HUES6 (cell line): ENCODE measurements at regions not wholly inside any gene's neighbourhood (a gene's known extent, or its start where the extent isn't known, plus 50 kb on each side); places are given as distances from the start of the nearest gene placed in this dataset.

Source experiments
- H3K27ac ChIP-seq: 2 replicates; pipeline ENCODE4 v1.7.0; 2013; ENCODE audit warnings: low read depth, mild to moderate bottlenecking, low read length, inconsistent platforms
- H3K27me3 ChIP-seq: 2 replicates; pipeline ENCODE4 v1.6.1; 2013; ENCODE audit warnings: low read length; ENCODE audit not compliant: control insufficient read depth, insufficient read depth
- H3K36me3 ChIP-seq: 2 replicates; pipeline ENCODE4 v1.6.1; 2013; ENCODE audit warnings: low read length; ENCODE audit not compliant: control insufficient read depth, insufficient read depth
- H3K4me1 ChIP-seq: 2 replicates; pipeline ENCODE4 v1.6.1; 2013; ENCODE audit warnings: low read length; ENCODE audit not compliant: control insufficient read depth, insufficient read depth
- H3K4me3 ChIP-seq: 2 replicates; pipeline ENCODE4 v1.5.1; 2013; ENCODE audit warnings: low read depth, low read length
- H3K9ac ChIP-seq: one replicate; pipeline ENCODE4 v1.6.1; 2013; ENCODE audit warnings: mild to moderate bottlenecking, low read length
- H3K9me3 ChIP-seq: 2 replicates; pipeline ENCODE4 v1.6.1; 2013; ENCODE audit warnings: low read depth, low read length; ENCODE audit not compliant: control insufficient read depth, insufficient read depth

DNA sequence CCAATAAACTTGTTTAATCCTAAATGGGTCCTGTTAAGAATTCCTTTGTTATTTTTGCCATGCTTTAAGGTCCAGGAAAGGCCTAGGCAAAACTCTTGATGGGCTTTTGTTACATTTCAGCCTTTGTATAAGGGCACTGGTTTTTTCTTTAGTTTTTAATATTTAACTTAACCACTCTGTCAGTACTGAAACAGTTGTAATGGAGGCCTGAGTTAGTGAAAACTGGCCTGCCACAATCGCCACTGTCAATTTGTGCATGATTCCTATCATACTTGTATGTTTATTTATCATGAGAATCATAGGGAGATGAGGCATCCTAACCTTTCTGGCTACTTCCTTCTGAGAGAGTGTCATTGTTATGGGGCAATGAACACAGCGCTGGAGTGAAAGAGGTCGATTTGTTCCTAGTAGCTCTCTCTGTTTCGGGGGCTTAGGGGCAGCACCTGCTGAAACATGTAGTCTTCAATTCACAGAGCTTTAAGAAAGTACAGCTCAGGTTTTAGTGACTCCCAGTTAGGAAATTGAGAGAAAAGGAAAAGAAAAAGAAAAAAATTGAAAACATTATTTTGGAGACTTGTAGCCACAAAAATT is 393.8 kb upstream of the FSTL5 start:
- H3K9ac ChIP-seq: no peak overlapping the region
- H3K4me3 ChIP-seq: no peak overlapping the region
- H3K36me3 ChIP-seq: no peaks in the 10 kb centered on the region
- no peaks in the 10 kb centered on the region for H3K4me1 ChIP-seq
- H3K9me3 ChIP-seq: no peaks in the 10 kb centered on the region
- H3K27me3 ChIP-seq: no peaks in the 10 kb centered on the region
- H3K27ac ChIP-seq: no peak overlapping the region

GRCh38 chr4:162535121-162535520 is 371.3 kb upstream of the FSTL5 start:
- H3K9ac ChIP-seq: no peak overlapping the region
- no peaks in the 10 kb centered on the region for H3K9me3 ChIP-seq
- no peaks in the 10 kb centered on the region for H3K36me3 ChIP-seq
- H3K27ac ChIP-seq: no peak overlapping the region
- H3K27me3 ChIP-seq: no peaks in the 10 kb centered on the region
- H3K4me1 ChIP-seq: no peaks in the 10 kb centered on the region
- H3K4me3 ChIP-seq: no peak overlapping the region

DNA sequence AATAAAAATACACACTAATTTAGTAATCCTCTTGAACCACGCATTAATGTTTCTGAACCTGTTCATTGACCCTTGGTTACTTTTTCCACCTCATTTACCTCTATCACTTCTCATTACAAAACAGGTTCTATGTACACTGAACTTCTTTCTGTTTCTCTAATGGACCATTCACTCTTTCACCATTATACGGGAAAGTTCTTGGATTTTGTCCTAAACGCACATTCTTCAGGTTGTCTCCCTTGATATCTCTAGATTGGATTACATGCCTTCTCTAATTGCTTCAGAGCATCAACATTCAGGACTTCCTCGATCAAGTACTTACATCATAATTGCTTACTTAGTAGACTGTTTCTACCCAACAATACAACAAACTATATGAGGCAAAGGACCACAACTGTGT is 359.4 kb upstream of the FSTL5 start:
- H3K36me3 ChIP-seq: no peaks in the 10 kb centered on the region
- H3K4me1 ChIP-seq: no peaks in the 10 kb centered on the region
- no peak overlapping the region for H3K9ac ChIP-seq
- no peak overlapping the region for H3K27ac ChIP-seq
- no peak overlapping the region for H3K4me3 ChIP-seq
- no peaks in the 10 kb centered on the region for H3K27me3 ChIP-seq
- no peaks in the 10 kb centered on the region for H3K9me3 ChIP-seq

DNA sequence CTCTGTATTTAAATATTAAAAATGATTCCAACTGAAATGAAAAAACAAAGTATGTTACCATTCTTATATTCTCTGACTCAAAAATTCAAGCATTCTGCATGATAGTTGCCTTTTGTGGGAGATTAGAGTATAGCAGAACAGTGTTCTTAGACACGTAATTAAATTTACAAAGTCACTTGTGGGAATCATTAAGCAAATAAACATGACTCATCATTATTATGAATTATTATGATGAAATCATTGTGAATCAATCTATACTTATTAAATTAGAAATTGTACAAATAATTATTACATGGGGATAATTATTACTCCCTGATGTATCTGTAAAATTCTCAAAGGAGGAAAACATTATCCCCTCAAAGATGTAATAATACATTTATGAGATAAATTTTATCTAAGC is 358.9 kb upstream of the FSTL5 start:
- no peaks in the 10 kb centered on the region for H3K4me1 ChIP-seq
- H3K9me3 ChIP-seq: no peaks in the 10 kb centered on the region
- H3K27ac ChIP-seq: no peak overlapping the region
- no peak overlapping the region for H3K4me3 ChIP-seq
- no peaks in the 10 kb centered on the region for H3K27me3 ChIP-seq
- H3K36me3 ChIP-seq: no peaks in the 10 kb centered on the region
- H3K9ac ChIP-seq: no peak overlapping the region

GRCh38 chr4:162510937-162511336 is 347.1 kb upstream of the FSTL5 start:
- H3K4me1 ChIP-seq: no peaks in the 10 kb centered on the region
- H3K9ac ChIP-seq: no peak overlapping the region
- no peak overlapping the region for H3K27ac ChIP-seq
- H3K4me3 ChIP-seq: no peak overlapping the region
- H3K27me3 ChIP-seq: no peaks in the 10 kb centered on the region
- H3K9me3 ChIP-seq: no peaks in the 10 kb centered on the region
- no peaks in the 10 kb centered on the region for H3K36me3 ChIP-seq

DNA sequence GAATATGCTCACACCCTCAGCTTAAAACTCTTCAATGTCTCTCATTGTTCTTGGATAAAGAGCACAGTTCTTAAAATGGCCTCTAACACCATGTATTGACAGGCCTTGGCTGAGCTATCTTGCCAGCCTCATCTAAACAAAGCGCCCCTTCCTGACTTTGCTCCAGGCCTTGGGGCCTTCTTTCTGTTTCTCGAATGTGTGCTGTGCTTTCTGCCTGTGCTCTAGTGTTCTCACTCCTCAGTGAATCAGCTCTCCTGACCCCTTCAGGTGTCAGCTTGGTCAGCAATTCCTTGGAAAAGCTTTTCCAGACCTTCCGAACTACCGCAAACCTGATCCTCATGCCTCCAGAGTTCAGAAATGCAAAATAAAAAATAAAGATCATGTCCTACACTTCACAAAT is 346.3 kb upstream of the FSTL5 start:
- Histone ChIP-seq H3K27ac (no peak overlapping the region), H3K9ac (no peak overlapping the region), H3K36me3 (no peaks in the 10 kb centered on the region), H3K4me1 (no peaks in the 10 kb centered on the region), H3K4me3 (no peak overlapping the region), H3K9me3 (no peaks in the 10 kb centered on the region), H3K27me3 (no peaks in the 10 kb centered on the region)

- Histone ChIP-seq H3K4me3 (no peak overlapping the region), H3K27ac (no peak overlapping the region), H3K27me3 (no peaks in the 10 kb centered on the region), H3K36me3 (no peaks in the 10 kb centered on the region), H3K9me3 (no peaks in the 10 kb centered on the region), H3K4me1 (no peaks in the 10 kb centered on the region), H3K9ac (no peak overlapping the region)
Measured at GRCh38 chr4:162509333-162509732, 345.5 kb upstream of the FSTL5 start.

DNA sequence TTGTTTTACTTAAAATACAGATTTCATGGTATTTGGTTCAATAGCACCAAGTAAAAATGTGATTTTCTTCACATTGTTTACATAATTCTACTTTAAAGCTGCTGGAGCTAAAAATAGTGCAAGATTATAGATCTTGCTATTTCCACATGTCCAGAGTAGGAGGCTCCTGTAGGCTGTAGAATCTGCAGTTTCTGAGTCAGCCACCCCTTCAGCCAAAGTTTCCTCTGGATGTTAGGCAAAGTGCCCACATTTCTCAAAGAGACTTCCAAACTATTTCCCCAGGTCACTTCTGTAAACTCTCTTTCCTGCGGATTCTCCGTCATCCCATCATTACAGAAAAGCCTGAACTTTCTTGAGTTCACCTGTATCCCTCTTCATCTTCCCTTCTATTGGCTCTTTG is 342.5 kb upstream of the FSTL5 start:
- no peaks in the 10 kb centered on the region for H3K36me3 ChIP-seq
- no peaks in the 10 kb centered on the region for H3K27me3 ChIP-seq
- H3K4me1 ChIP-seq: no peaks in the 10 kb centered on the region
- no peaks in the 10 kb centered on the region for H3K9me3 ChIP-seq
- H3K4me3 ChIP-seq: no peak overlapping the region
- no peak overlapping the region for H3K27ac ChIP-seq
- no peak overlapping the region for H3K9ac ChIP-seq

DNA sequence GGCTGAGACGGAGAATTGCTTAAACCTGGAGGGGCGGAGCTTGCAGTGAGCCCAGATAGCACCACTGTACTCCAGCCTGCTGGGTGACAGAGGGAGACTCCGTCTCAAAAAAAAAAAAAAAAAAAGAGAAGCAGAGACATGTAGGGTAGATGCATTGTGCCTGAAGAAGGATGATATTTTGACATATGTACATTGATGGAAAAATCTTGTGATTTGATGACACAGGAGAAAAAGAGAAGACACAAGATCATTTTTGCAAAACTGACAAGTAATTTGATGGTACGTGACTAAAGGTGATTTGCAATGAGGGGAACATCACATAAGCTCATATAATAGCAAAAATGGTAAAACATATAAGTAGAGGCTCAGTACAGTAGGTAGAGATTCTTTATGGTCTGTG is 340.1 kb upstream of the FSTL5 start:
- Histone ChIP-seq H3K27me3 (no peaks in the 10 kb centered on the region), H3K9ac (no peak overlapping the region), H3K4me3 (no peak overlapping the region), H3K36me3 (no peaks in the 10 kb centered on the region), H3K27ac (no peak overlapping the region), H3K4me1 (no peaks in the 10 kb centered on the region), H3K9me3 (no peaks in the 10 kb centered on the region)

DNA sequence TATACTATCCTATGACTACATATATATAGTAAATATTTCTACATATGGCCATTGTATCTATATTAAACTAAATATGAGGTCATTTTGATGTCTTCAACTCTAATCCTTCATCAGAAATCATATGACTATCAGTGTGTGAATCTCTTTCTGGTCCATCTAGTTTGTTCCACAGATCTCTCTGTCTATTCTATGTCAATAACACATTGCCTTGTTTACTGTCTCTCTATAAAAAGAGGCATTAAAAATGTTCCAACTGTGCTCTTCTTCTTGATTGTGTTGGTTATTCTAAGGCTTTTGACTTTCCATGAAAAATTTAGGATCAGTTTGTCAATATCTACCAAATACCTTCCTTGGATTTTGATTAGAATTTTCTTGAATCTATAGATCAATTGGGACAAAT is 338.3 kb upstream of the FSTL5 start:
- H3K36me3 ChIP-seq: no peaks in the 10 kb centered on the region
- no peaks in the 10 kb centered on the region for H3K27me3 ChIP-seq
- H3K9me3 ChIP-seq: no peaks in the 10 kb centered on the region

GRCh38 chr4:162499478-162499877 is 335.7 kb upstream of the FSTL5 start:
- no peaks in the 10 kb centered on the region for H3K9me3 ChIP-seq
- H3K9ac ChIP-seq: no peak overlapping the region
- no peak overlapping the region for H3K4me3 ChIP-seq
- H3K27ac ChIP-seq: no peak overlapping the region
- H3K36me3 ChIP-seq: no peaks in the 10 kb centered on the region
- H3K4me1 ChIP-seq: no peaks in the 10 kb centered on the region
- H3K27me3 ChIP-seq: no peaks in the 10 kb centered on the region

More for the DNA sequence above, 338.3 kb upstream of the FSTL5 start:
- H3K27ac ChIP-seq: no peak overlapping the region
- no peaks in the 10 kb centered on the region for H3K4me1 ChIP-seq
- no peak overlapping the region for H3K9ac ChIP-seq
- H3K4me3 ChIP-seq: no peak overlapping the region

- Histone ChIP-seq H3K9me3 (no peaks in the 10 kb centered on the region), H3K27me3 (no peaks in the 10 kb centered on the region), H3K36me3 (no peaks in the 10 kb centered on the region), H3K4me3 (no peak overlapping the region), H3K27ac (no peak overlapping the region), H3K9ac (no peak overlapping the region), H3K4me1 (no peaks in the 10 kb centered on the region)
Measured at GRCh38 chr4:162498168-162498567, 334.4 kb upstream of the FSTL5 start.
